ENCODE measurements at regions not wholly inside any gene's neighbourhood (a gene's known extent, or its start where the extent isn't known, plus 50 kb on each side); places are given as distances from the start of the nearest gene placed in this dataset.
A peak's percentile ranks its signal among the peaks of the same experiment; 100 is the strongest.

- DNase-seq: no peak
Observed at GRCh38 chr2:82853299-82853698, 1605.8 kb downstream of the SUCLG1 start.

DNA sequence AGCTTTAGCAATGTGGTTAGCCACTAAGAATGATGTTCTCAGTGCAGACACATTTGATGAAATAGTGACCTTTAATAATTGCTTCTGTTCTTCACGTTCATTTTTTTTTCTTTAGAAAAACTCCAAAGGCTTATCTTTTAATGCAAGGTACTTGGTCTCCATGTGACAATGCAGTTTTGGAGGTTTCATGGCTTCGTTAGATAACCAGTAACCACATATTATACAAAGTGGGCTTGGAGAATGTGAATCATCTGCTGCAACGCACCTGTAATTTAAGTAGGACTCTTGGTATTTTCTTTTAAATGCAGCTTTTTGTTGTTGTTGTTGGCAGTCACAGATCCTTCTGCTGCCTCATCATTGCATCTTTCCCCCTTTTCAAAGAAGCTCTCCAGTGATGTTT lies 1606.3 kb downstream of the SUCLG1 start:
- DNase-seq: no peak

- no peak for DNase-seq
Observed at GRCh38 chr2:82848285-82848684, 1610.8 kb downstream of the SUCLG1 start.

DNA sequence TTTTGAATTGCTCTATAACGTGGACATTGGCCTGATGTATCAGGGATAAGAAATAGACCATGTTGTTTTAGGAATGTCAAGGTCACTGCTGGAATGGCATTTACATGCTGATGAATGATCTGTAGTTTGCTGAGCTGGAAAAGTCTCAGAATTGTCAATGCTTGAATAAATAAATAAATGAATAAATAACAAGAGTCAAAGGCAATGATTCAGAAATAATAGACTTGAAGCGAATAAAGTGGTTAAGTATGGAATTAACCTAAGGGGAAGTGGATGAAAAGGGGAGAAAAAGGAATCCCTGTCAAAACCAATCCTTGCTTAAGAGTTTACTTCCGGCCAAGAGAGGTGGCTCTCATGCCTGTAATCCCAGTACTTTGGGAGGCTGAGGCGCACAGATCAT lies 1620.0 kb downstream of the SUCLG1 start:
- no peak for DNase-seq

- peak; percentile 65 to 73 for DNase-seq
Observed at GRCh38 chr2:82837588-82838304, 1621.3 kb downstream of the SUCLG1 start.

GRCh38 chr2:82834893-82835292 lies 1624.2 kb downstream of the SUCLG1 start:
- no peak for DNase-seq

GRCh38 chr2:82827426-82827825 lies 1631.7 kb downstream of the SUCLG1 start:
- no peak for DNase-seq

GRCh38 chr2:82826437-82826836 lies 1632.6 kb downstream of the SUCLG1 start:
- no peak for DNase-seq

- DNase-seq: no peak
Observed at GRCh38 chr2:82825410-82826090, 1633.5 kb downstream of the SUCLG1 start.

GRCh38 chr2:82823892-82824291 lies 1635.2 kb downstream of the SUCLG1 start:
- DNase-seq: no peak

- DNase-seq: no peak
Observed at GRCh38 chr2:82819951-82820350, 1639.1 kb downstream of the SUCLG1 start.

- no peak for DNase-seq
Observed at GRCh38 chr2:82814146-82814545, 1644.9 kb downstream of the SUCLG1 start.

- DNase-seq: no peak
Observed at GRCh38 chr2:82811946-82812345, 1647.1 kb downstream of the SUCLG1 start.

- no peak for DNase-seq
Observed at GRCh38 chr2:82803307-82803706, 1655.8 kb downstream of the SUCLG1 start.

- DNase-seq: no peak
Observed at GRCh38 chr2:82797469-82797868, 1661.6 kb downstream of the SUCLG1 start.

GRCh38 chr2:82796132-82796531 lies 1662.9 kb downstream of the SUCLG1 start:
- no peak for DNase-seq

DNA sequence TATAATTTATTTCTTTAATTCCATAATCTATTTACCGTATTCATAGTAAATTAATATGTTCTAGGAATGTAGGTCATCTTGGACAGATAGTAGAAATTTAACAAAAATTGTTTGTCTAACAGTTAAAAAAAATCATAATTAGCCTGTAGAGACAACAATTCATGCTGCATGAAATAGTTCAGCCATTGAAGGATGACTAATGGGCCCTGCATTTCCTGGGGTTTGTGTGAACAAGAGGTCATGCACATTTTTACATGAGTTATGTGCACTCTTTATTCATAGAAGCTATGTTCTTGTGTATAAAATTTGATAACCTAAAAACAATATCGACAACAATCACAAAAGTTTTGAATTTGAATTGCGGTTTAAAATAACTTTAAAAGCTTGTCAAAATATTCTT lies 1663.6 kb downstream of the SUCLG1 start:
- DNase-seq: no peak

GRCh38 chr2:82793711-82794435 lies 1665.2 kb downstream of the SUCLG1 start:
- no peak for DNase-seq

- no peak for DNase-seq
Observed at GRCh38 chr2:82792316-82792715, 1666.8 kb downstream of the SUCLG1 start.

- no peak for DNase-seq
Observed at GRCh38 chr2:82790206-82791021, 1668.7 kb downstream of the SUCLG1 start.

- DNase-seq: no peak
Observed at GRCh38 chr2:82789851-82790205, 1669.3 kb downstream of the SUCLG1 start.

DNA sequence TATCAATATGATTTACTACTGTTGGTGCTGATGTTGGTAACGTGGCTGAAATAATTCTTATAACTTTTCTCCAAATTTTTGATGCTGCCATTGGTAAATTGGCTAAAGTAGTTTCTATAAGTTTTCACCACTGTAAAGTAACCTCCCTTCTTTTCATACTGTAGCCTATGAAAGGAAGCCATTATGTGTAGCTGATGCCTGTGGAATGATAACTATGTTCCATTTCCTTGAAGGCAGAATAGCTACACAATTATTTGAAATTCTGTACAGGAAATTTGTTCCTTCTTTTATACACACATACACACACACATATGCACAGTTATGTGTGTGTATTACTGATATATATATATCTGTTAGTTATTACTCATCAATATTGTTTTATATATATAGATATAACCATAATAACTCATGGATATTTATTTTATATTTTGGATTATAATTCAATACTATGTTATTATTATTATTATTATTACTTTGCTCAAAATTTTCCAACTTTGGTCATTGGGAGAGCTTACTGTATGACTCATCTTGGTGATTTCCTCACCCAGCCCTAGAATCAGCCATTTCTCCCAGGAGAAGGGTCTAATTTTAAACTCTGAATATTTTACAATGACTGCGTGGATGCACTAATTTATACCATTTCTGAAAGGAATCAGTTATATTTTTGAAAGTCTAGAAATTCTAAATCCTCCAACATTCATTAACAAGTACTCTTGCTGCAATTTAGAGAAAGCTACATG lies 1677.7 kb downstream of the SUCLG1 start:
- no peak for DNase-seq
